IMR-90 (cell line): ENCODE measurements at regions not wholly inside any gene's neighbourhood (a gene's known extent, or its start where the extent isn't known, plus 50 kb on each side); places are given as distances from the start of the nearest gene placed in this dataset.

Experiments used
- ATAC-seq: fragments of 200-7000 bp; cut with Tn5 transposase; 2 replicates; pipeline ENCODE4 v1.9.1; 2020; ENCODE audit warnings: low read depth, mild to moderate bottlenecking, moderate library complexity
- BruUV-seq: library from RNA; stranded (reverse); fragments of 400-500 nt; replicated peaks from 2 replicates; lab custom pipeline; 2021; lab: Mats Ljungman, UMichigan
- CTCF ChIA-PET: fragments of 300-600 bp; formaldehyde crosslinking; extraction: SDS; loops from one replicate; lab custom pipeline; 2021; ENCODE audit warnings: antibody characterized with exemption; lab: Yijun Ruan, JAX
- POLR2A ChIA-PET: fragments of 300-600 bp; sonication (Branson Sonifier 250); formaldehyde crosslinking; loops from one replicate; lab custom pipeline; 2022; ENCODE audit warnings: antibody characterized with exemption; ENCODE audit not compliant: unreplicated experiment; lab: Charles Lee
- DNase-seq: peaks from one replicate; pipeline ENCODE4 v3.0.0; 2013
- H2AFZ ChIP-seq: replicated peaks from 2 replicates; pipeline ENCODE3; 2013; ENCODE audit warnings: low read length, mild to moderate bottlenecking; ENCODE audit not compliant: poor library complexity
- H2AK5ac ChIP-seq: 2 replicates; pipeline ENCODE4 v1.6.1; 2013; ENCODE audit warnings: low read depth, low read length, inconsistent platforms
- H2AK9ac ChIP-seq: replicated peaks from 2 replicates; pipeline ENCODE3; 2013; ENCODE audit warnings: mild to moderate bottlenecking, low read depth, low read length, moderate library complexity; ENCODE audit not compliant: poor library complexity
- H2BK120ac ChIP-seq: 2 replicates; pipeline ENCODE4 v1.6.1; 2013; ENCODE audit warnings: low read depth, low read length, inconsistent platforms
- H2BK15ac ChIP-seq: 3 replicates; pipeline ENCODE4 v1.6.1; 2013; ENCODE audit warnings: low read depth, low read length, inconsistent platforms
- H2BK20ac ChIP-seq: 2 replicates; pipeline ENCODE4 v1.6.1; 2013; ENCODE audit warnings: low read depth, mild to moderate bottlenecking, inconsistent platforms, low read length, moderate library complexity
- H2BK5ac ChIP-seq: 2 replicates; pipeline ENCODE4 v1.6.1; 2013; ENCODE audit warnings: mild to moderate bottlenecking, low read depth, low read length, inconsistent platforms; ENCODE audit not compliant: poor library complexity, severe bottlenecking
- H3K14ac ChIP-seq: replicated peaks from 2 replicates; pipeline ENCODE4 v1.6.1; 2013; ENCODE audit warnings: low read depth, low read length, inconsistent platforms
- H3K18ac ChIP-seq: 2 replicates; pipeline ENCODE4 v1.6.1; 2013; ENCODE audit warnings: low read depth, low read length, control low read depth
- H3K23ac ChIP-seq: 2 replicates; pipeline ENCODE4 v1.6.1; 2013; ENCODE audit warnings: low read depth, low read length, inconsistent platforms
- H3K27ac ChIP-seq: 2 replicates; pipeline ENCODE4 v1.5.1; 2013; ENCODE audit warnings: mild to moderate bottlenecking, control low read depth, low read length; ENCODE audit not compliant: insufficient read depth
- H3K27me3 ChIP-seq: 2 replicates; pipeline ENCODE4 v1.6.1; 2013; ENCODE audit warnings: low read length; ENCODE audit not compliant: control insufficient read depth, insufficient read depth
- H3K36me3 ChIP-seq: 2 replicates; pipeline ENCODE4 v1.6.1; 2013; ENCODE audit warnings: low read length, mixed read lengths; ENCODE audit not compliant: control insufficient read depth, insufficient read depth
- H3K4ac ChIP-seq: 2 replicates; pipeline ENCODE4 v1.6.1; 2013; ENCODE audit warnings: low read depth, low read length, inconsistent platforms
- H3K4me1 ChIP-seq: 2 replicates; pipeline ENCODE4 v1.6.1; 2013; ENCODE audit warnings: low read length, mixed read lengths; ENCODE audit not compliant: control insufficient read depth, insufficient read depth
- H3K4me2 ChIP-seq: 2 replicates; pipeline ENCODE4 v1.6.1; 2013; ENCODE audit warnings: low read depth, mild to moderate bottlenecking, control low read depth, low read length, moderate library complexity
- H3K4me3 ChIP-seq: 2 replicates; pipeline ENCODE4 v1.5.1; 2013; ENCODE audit warnings: low read depth, mild to moderate bottlenecking, control low read depth, low read length, moderate library complexity; ENCODE audit not compliant: insufficient read depth
- H3K56ac ChIP-seq: 2 replicates; pipeline ENCODE4 v1.6.1; 2013; ENCODE audit warnings: low read length, inconsistent platforms; ENCODE audit not compliant: insufficient read depth; ENCODE audit errors: extremely low read depth
- H3K79me1 ChIP-seq, 2 experiments: 2 replicates each; pipeline ENCODE4 v1.6.1; 2013; ENCODE audit warnings: low read length in 2 of 2, inconsistent platforms in 1 of 2, low read depth in 1 of 2
- H3K9ac ChIP-seq: 2 replicates; pipeline ENCODE4 v1.6.1; 2013; ENCODE audit warnings: low read depth, low read length, control low read depth
- H3K9me1 ChIP-seq: 2 replicates; pipeline ENCODE4 v1.6.1; 2013; ENCODE audit warnings: low read length, inconsistent platforms; ENCODE audit not compliant: insufficient read depth
- H3K9me3 ChIP-seq: 2 replicates; pipeline ENCODE4 v1.6.1; 2013; ENCODE audit warnings: low read length; ENCODE audit not compliant: control insufficient read depth, insufficient read depth
- H4K20me1 ChIP-seq: 2 replicates; pipeline ENCODE4 v1.6.1; 2013; ENCODE audit warnings: low read length, inconsistent platforms; ENCODE audit not compliant: insufficient read depth
- H4K5ac ChIP-seq: 2 replicates; pipeline ENCODE4 v1.6.1; 2013; ENCODE audit warnings: mild to moderate bottlenecking, low read depth, low read length, control low read depth
- H4K8ac ChIP-seq, 2 experiments: 2 replicates each; pipeline ENCODE4 v1.6.1; 2013; ENCODE audit warnings: low read depth in 2 of 2, low read length in 2 of 2, control low read depth in 1 of 2, inconsistent platforms in 1 of 2
- H4K91ac ChIP-seq: 2 replicates; pipeline ENCODE4 v1.6.1; 2013; ENCODE audit warnings: low read depth, low read length, inconsistent platforms; ENCODE audit not compliant: insufficient read depth
- CEBPB ChIP-seq: IDR thresholded peaks from 2 replicates; pipeline ENCODE4 v1.6.1; 2012; ENCODE audit warnings: low read depth, low read length, improper control_type of control experiment
- CHD1 ChIP-seq: IDR thresholded peaks from 2 replicates; pipeline ENCODE4 v1.6.1; 2012; ENCODE audit warnings: low read depth, low read length, improper control_type of control experiment
- CTCF ChIP-seq: conservative IDR thresholded peaks from 2 replicates; pipeline ENCODE4 v1.5.1; 2012; ENCODE audit warnings: mild to moderate bottlenecking, low read depth, low read length, improper control_type of control experiment
- MAZ ChIP-seq: IDR thresholded peaks from 2 replicates; pipeline ENCODE4 v1.6.1; 2012; ENCODE audit warnings: low read depth, mild to moderate bottlenecking, low read length, improper control_type of control experiment, moderate library complexity, borderline replicate concordance
- MXI1 ChIP-seq: IDR thresholded peaks from 2 replicates; pipeline ENCODE4 v1.6.1; 2012; ENCODE audit warnings: low read depth, mild to moderate bottlenecking, low read length, moderate library complexity, borderline replicate concordance
- RCOR1 ChIP-seq: IDR thresholded peaks from 2 replicates; pipeline ENCODE4 v1.6.1; 2012; ENCODE audit warnings: mild to moderate bottlenecking, low read length, improper control_type of control experiment; ENCODE audit not compliant: insufficient replicate concordance
- RFX5 ChIP-seq: IDR thresholded peaks from 2 replicates; pipeline ENCODE4 v1.8.0; 2012; ENCODE audit warnings: low read depth, mild to moderate bottlenecking, low read length, moderate library complexity
- SMC3 ChIP-seq: fragments of 150-350 bp; IDR thresholded peaks from 2 replicates; pipeline ENCODE4 v1.6.1; 2016; ENCODE audit warnings: low read depth, mild to moderate bottlenecking, antibody characterized with exemption, low read length, moderate library complexity
- WGBS, 2 experiments: methylation state at CpG; one replicate each; pipeline versions ENCODE4 v1.1.5 to v1.1.7; 2013; ENCODE audit warnings: missing lambda C conversion rate in 2 of 2; ENCODE audit not compliant: insufficient read length in 1 of 2; ENCODE audit errors: extremely low coverage in 2 of 2; 5-methylcytosine and 5-hydroxymethylcytosine counted together
- dilution Hi-C: fragments of 300-500 bp; cut with HindIII; formaldehyde crosslinking; loops from one replicate; pipeline ENCODE4 v1.14.3; 2018; ENCODE audit warnings: low sequenced_read_pairs; ENCODE audit not compliant: unreplicated experiment
- in situ Hi-C: fragments of 300-500 bp; cut with MboI; formaldehyde crosslinking; loops from 3 replicates; pipeline ENCODE4 v1.14.3; 2019; ENCODE audit warnings: low sequenced_read_pairs, inconsistent platforms, mixed read lengths
- intact Hi-C: fragments of 100-400 bp; cut with micrococcal nuclease; formaldehyde crosslinking; loops from 2 replicates; pipeline ENCODE4 v1.10.0; 2022
- TF ChIP-seq, protein P1 (sequence below): fragments of 150-350 bp; IDR thresholded peaks from 2 replicates; pipeline ENCODE4 v1.6.1; 2017; ENCODE audit warnings: mild to moderate bottlenecking, antibody characterized with exemption, low read length, low read depth

GRCh38 chr1:18057623-18058022 is 50.0 kb upstream of the IGSF21 start:
- Histone ChIP-seq H3K4me1 (no peaks in the 10 kb centered on the region), H3K9ac (no peak overlapping the region), H4K5ac (no peak overlapping the region), H2BK5ac (no peak overlapping the region), H2AK9ac (no peak overlapping the region), H3K4me3 (no peak overlapping the region), H3K9me3 (peaks cover 7% of the 10 kb centered on the region; the same call in 1 of the 2 replicates), H3K27me3 (no peaks in the 10 kb centered on the region), H3K56ac (no peak overlapping the region), H3K9me1 (no peaks in the 10 kb centered on the region), H3K27ac (no peak overlapping the region), H4K8ac (no peak overlapping the region), H2AK5ac (no peak overlapping the region), H3K79me1 (no peaks in the 10 kb centered on the region), H3K36me3 (no peaks in the 10 kb centered on the region), H3K4me2 (no peak overlapping the region), H2BK120ac (no peak overlapping the region), H2BK15ac (no peak overlapping the region), H3K18ac (no peak overlapping the region), H3K4ac (no peak overlapping the region), H2BK20ac (no peak overlapping the region), H2AFZ (no peak overlapping the region), H3K23ac (no peak overlapping the region), H4K20me1 (no peaks in the 10 kb centered on the region), H3K14ac (no peak overlapping the region), H4K91ac (no peak overlapping the region)
- DNase-seq, result no peak
- dilution Hi-C loops, result no loop called here
- TF ChIP-seq MAZ (no peak), CHD1 (no peak), CTCF (no peak), RCOR1 (no peak), MXI1 (no peak), SMC3 (no peak), RFX5 (no peak), CEBPB (no peak)
- TF ChIP-seq, protein P1, sequence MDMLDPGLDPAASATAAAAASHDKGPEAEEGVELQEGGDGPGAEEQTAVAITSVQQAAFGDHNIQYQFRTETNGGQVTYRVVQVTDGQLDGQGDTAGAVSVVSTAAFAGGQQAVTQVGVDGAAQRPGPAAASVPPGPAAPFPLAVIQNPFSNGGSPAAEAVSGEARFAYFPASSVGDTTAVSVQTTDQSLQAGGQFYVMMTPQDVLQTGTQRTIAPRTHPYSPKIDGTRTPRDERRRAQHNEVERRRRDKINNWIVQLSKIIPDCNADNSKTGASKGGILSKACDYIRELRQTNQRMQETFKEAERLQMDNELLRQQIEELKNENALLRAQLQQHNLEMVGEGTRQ, result no peak
- CTCF ChIA-PET, result no interaction called here
- in situ Hi-C loops, result no loop called here
- WGBS, 2 experiments, result 44% methylated on average over 3 of the region's 5 CpGs; no CpG with 5 or more reads in 1 of the 2 experiments
- intact Hi-C loops, result no loop called here
- no peak for ATAC-seq
- POLR2A ChIA-PET, result no interaction called here
- no TSS peak for BruUV-seq
